Natural killer cell (primary cell): ENCODE measurements at regions not wholly inside any gene's neighbourhood (a gene's known extent, or its start where the extent isn't known, plus 50 kb on each side); places are given as distances from the start of the nearest gene placed in this dataset.

Source experiments
- ATAC-seq, 3 donors: fragments of 150-1000 bp in 2 of 3; fragments of 200-7000 bp in 1 of 3; cut with Tn5 transposase; 1 replicate in 1 of 3; 2 replicates in 2 of 3; pipeline ENCODE4 v1.10.0; 2021; ENCODE audit warnings: mild to moderate bottlenecking in 2 of 3, moderate library complexity in 2 of 3
- DNase-seq, 2 donors: peaks; one replicate each; pipeline versions ENCODE4 v3.0.0 to v3.0.0-alpha.2; 2013 to 2021; ENCODE audit warnings: mixed read lengths in 1 of 2
- H3K27ac ChIP-seq: one replicate; pipeline ENCODE4 v1.5.1; 2013; ENCODE audit warnings: mild to moderate bottlenecking, low read length
- H3K27me3 ChIP-seq: one replicate; pipeline ENCODE4 v1.6.1; 2013; ENCODE audit warnings: low read length; ENCODE audit not compliant: control insufficient read depth, insufficient read depth
- H3K36me3 ChIP-seq: one replicate; pipeline ENCODE4 v1.6.1; 2013; ENCODE audit warnings: low read length; ENCODE audit not compliant: control insufficient read depth, insufficient read depth
- H3K4me1 ChIP-seq: one replicate; pipeline ENCODE4 v1.6.1; 2013; ENCODE audit warnings: low read length; ENCODE audit not compliant: control insufficient read depth, insufficient read depth
- H3K4me3 ChIP-seq: one replicate; pipeline ENCODE4 v1.5.1; 2013; ENCODE audit warnings: low read length
- H3K9me3 ChIP-seq: one replicate; pipeline ENCODE4 v1.6.1; 2013; ENCODE audit warnings: low read length; ENCODE audit not compliant: control insufficient read depth, insufficient read depth
- H3K27ac Mint-ChIP-seq, 2 donors: one replicate each; pipeline ENCODE4 v1.8.0; 2022; ENCODE audit warnings: mild to moderate bottlenecking in 2 of 2, mixed read lengths in 2 of 2, moderate library complexity in 1 of 2
- H3K27me3 Mint-ChIP-seq, 2 donors: one replicate each; pipeline ENCODE4 v1.8.0; 2022; ENCODE audit warnings: low read depth in 2 of 2, mixed read lengths in 2 of 2
- H3K36me3 Mint-ChIP-seq: one replicate; pipeline ENCODE4 v1.8.0; 2022; ENCODE audit warnings: mixed read lengths
- H3K4me1 Mint-ChIP-seq, 2 donors: one replicate each; pipeline ENCODE4 v1.8.0; 2022; ENCODE audit warnings: mixed read lengths in 2 of 2
- H3K4me3 Mint-ChIP-seq: one replicate; pipeline ENCODE4 v1.8.0; 2022; ENCODE audit warnings: mild to moderate bottlenecking, moderate library complexity, mixed read lengths
- H3K9me3 Mint-ChIP-seq, 2 donors: one replicate each; pipeline ENCODE4 v1.8.0; 2022; ENCODE audit warnings: mixed read lengths in 2 of 2
- CTCF ChIP-seq: fragments of 200-600 bp; IDR thresholded peaks from one replicate; pipeline ENCODE4 v1.8.0; 2022; ENCODE audit warnings: antibody characterized with exemption
- WGBS: methylation state at CpG from one replicate; pipeline ENCODE4 v1.1.7; 2013; ENCODE audit warnings: missing lambda C conversion rate; ENCODE audit not compliant: insufficient coverage; 5-methylcytosine and 5-hydroxymethylcytosine counted together
- intact Hi-C: fragments of 100-400 bp; cut with micrococcal nuclease; formaldehyde crosslinking; loops from one replicate; pipeline ENCODE4 v1.14.2; 2022

- Mint-ChIP-seq H3K27ac (no peak overlapping the region), H3K27me3 (no peaks in the 10 kb centered on the region), H3K4me3 (no peak overlapping the region), H3K9me3 (peaks cover 9 to 27% of the 10 kb centered on the region in 2 donors), H3K36me3 (peaks cover 7% of the 10 kb centered on the region), H3K4me1 (no peaks in the 10 kb centered on the region)
- WGBS: 93% methylated on average over 2 of the region's 2 CpGs
- DNase-seq (no peak), ATAC-seq (no peak)
- Histone ChIP-seq H3K36me3 (no peaks in the 10 kb centered on the region), H3K27ac (no peak overlapping the region), H3K4me3 (no peak overlapping the region), H3K27me3 (no peaks in the 10 kb centered on the region), H3K9me3 (peaks cover 3% of the 10 kb centered on the region), H3K4me1 (no peaks in the 10 kb centered on the region)
- intact Hi-C loops: no loop called here
- no peak for TF ChIP-seq CTCF
These were observed 307.8 kb downstream of the BCHE start for GRCh38 chr3:165529451-165529850.

GRCh38 chr3:165526367-165526766 lies 310.9 kb downstream of the BCHE start:
- intact Hi-C loops: no loop called here
- Mint-ChIP-seq H3K4me3 (no peak overlapping the region), H3K36me3 (peaks cover 7% of the 10 kb centered on the region), H3K9me3 (peaks cover 10 to 22% of the 10 kb centered on the region in 2 donors), H3K27me3 (no peaks in the 10 kb centered on the region), H3K4me1 (no peaks in the 10 kb centered on the region), H3K27ac (no peak overlapping the region)
- WGBS: 43% methylated on average over 1 of the region's 2 CpGs
- no peak overlapping the region for H3K27ac ChIP-seq
- no peaks in the 10 kb centered on the region for H3K36me3 ChIP-seq
- TF ChIP-seq CTCF: no peak
- no peaks in the 10 kb centered on the region for H3K4me1 ChIP-seq
- no peaks in the 10 kb centered on the region for H3K27me3 ChIP-seq
- ATAC-seq (no peak), DNase-seq (no peak)
- peaks cover 3% of the 10 kb centered on the region for H3K9me3 ChIP-seq
- H3K4me3 ChIP-seq: no peak overlapping the region

- no peaks in the 10 kb centered on the region for H3K36me3 Mint-ChIP-seq
- H3K27ac ChIP-seq: no peak overlapping the region
- no peak overlapping the region for H3K4me3 ChIP-seq
- H3K4me3 Mint-ChIP-seq: no peak overlapping the region
- no peak for TF ChIP-seq CTCF
- H3K4me1 ChIP-seq: no peaks in the 10 kb centered on the region
- no peak for DNase-seq
- H3K9me3 Mint-ChIP-seq: peaks cover 19 to 31% of the 10 kb centered on the region in 2 donors
- no peaks in the 10 kb centered on the region for H3K27me3 ChIP-seq
- H3K27me3 Mint-ChIP-seq: no peaks in the 10 kb centered on the region
- peaks cover 3% of the 10 kb centered on the region for H3K9me3 ChIP-seq
- no peaks in the 10 kb centered on the region for H3K36me3 ChIP-seq
- no peak overlapping the region for H3K27ac Mint-ChIP-seq
- ATAC-seq: no peak
- intact Hi-C loops: no loop called here
- H3K4me1 Mint-ChIP-seq: no peaks in the 10 kb centered on the region
These were observed 313.4 kb downstream of the BCHE start for GRCh38 chr3:165523801-165524200.

GRCh38 chr3:165522386-165522785 lies 314.8 kb downstream of the BCHE start:
- intact Hi-C loops: no loop called here
- Histone ChIP-seq H3K27ac (no peak overlapping the region), H3K9me3 (peaks cover 3% of the 10 kb centered on the region), H3K36me3 (no peaks in the 10 kb centered on the region), H3K4me1 (no peaks in the 10 kb centered on the region), H3K4me3 (no peak overlapping the region), H3K27me3 (no peaks in the 10 kb centered on the region)
- Mint-ChIP-seq H3K4me1 (no peaks in the 10 kb centered on the region), H3K27me3 (no peaks in the 10 kb centered on the region), H3K36me3 (no peaks in the 10 kb centered on the region), H3K4me3 (no peak overlapping the region), H3K9me3 (peaks cover 19 to 27% of the 10 kb centered on the region in 2 donors), H3K27ac (no peak overlapping the region)
- WGBS: no CpG with 5 or more reads among the region's 1 CpG
- no peak for TF ChIP-seq CTCF
- DNase-seq (no peak), ATAC-seq (no peak)
